A549 (cell line): ENCODE measurements at regions not wholly inside any gene's neighbourhood (a gene's known extent, or its start where the extent isn't known, plus 50 kb on each side); places are given as distances from the start of the nearest gene placed in this dataset.
"Not testable (repeated sequence)": the region's sequence is repeated elsewhere in the genome, so short reads cannot be mapped to it uniquely, and the experiment has no call there.

Experiments used
- ATAC-seq, 2 experiments: fragments of 200-7000 bp in 1 of 2; fragments of >200 bp in 1 of 2; cut with Nextera tagmentation in 1 of 2; cut with Tn5 transposase in 1 of 2; 3 replicates each; pipeline versions ENCODE4 v1.8.0 to v1.9.1; 2018 to 2020; ENCODE audit warnings: mild to moderate bottlenecking in 1 of 2, moderate library complexity in 1 of 2
- CTCF ChIA-PET: fragments of 300-600 bp; sonication (Branson Sonifier 250); formaldehyde crosslinking; extraction: SDS; loops from one replicate; lab custom pipeline; 2021; ENCODE audit warnings: antibody characterized with exemption, inconsistent platforms; lab: Yijun Ruan, JAX
- POLR2A ChIA-PET: fragments of 350-600 bp; formaldehyde crosslinking; extraction: SDS; loops from one replicate; lab custom pipeline; 2021; ENCODE audit warnings: antibody characterized with exemption, inconsistent platforms; lab: Yijun Ruan, JAX
- DNase-seq, 2 experiments: peaks; one replicate each; pipeline versions ENCODE4 v3.0.0 to v3.0.0-alpha.2; 2011 to 2016; ENCODE audit warnings: low read depth in 1 of 2, low spot score in 1 of 2
- FAIRE-seq: peaks from 2 replicates; lab custom pipeline; 2011; peaks lifted over from hg19 to GRCh38; lab: Jason Lieb, UNC
- H3K27ac ChIP-seq, 2 experiments: fragments of >200 bp; sonication (Bioruptor Twin); formaldehyde crosslinking; 3 replicates each; pipeline ENCODE4 v1.5.1; 2016 to 2017
- H3K4me1 ChIP-seq: fragments of >200 bp; sonication (Bioruptor Twin); formaldehyde crosslinking; 3 replicates; pipeline ENCODE4 v1.6.1; 2016
- H3K4me2 ChIP-seq: fragments of >200 bp; sonication (Bioruptor Twin); formaldehyde crosslinking; 3 replicates; pipeline ENCODE4 v1.6.1; 2016
- H3K4me3 ChIP-seq: fragments of >200 bp; sonication (Bioruptor Twin); formaldehyde crosslinking; 3 replicates; pipeline ENCODE4 v1.5.1; 2016
- H3K9me3 ChIP-seq: fragments of >200 bp; sonication (Bioruptor Twin); formaldehyde crosslinking; 3 replicates; pipeline ENCODE4 v1.6.1; 2016
- BHLHE40 ChIP-seq: IDR thresholded peaks from 2 replicates; pipeline ENCODE4 v1.6.1; 2012; ENCODE audit warnings: low read depth, low read length, inconsistent platforms
- CBX2 ChIP-seq: fragments of 200-600 bp; sonication (generic); IDR thresholded peaks from 2 replicates; pipeline ENCODE4 v1.6.1; 2016; ENCODE audit warnings: low read depth, mild to moderate bottlenecking, borderline replicate concordance
- CBX8 ChIP-seq: fragments of 200-600 bp; sonication (generic); IDR thresholded peaks from 2 replicates; pipeline ENCODE4 v1.6.1; 2016
- CHD4 ChIP-seq: fragments of 200-600 bp; sonication (generic); IDR thresholded peaks from 2 replicates; pipeline ENCODE4 v1.6.1; 2016; ENCODE audit warnings: antibody characterized with exemption, mild to moderate bottlenecking, borderline replicate concordance
- EHF ChIP-seq: fragments of 250-450 bp; sonication (Bioruptor Pico); IDR thresholded peaks from 2 replicates; pipeline ENCODE4 v1.5.0; 2020; ENCODE audit warnings: mild to moderate bottlenecking
- EP300 ChIP-seq, 2 experiments: fragments of >200 bp; sonication (Bioruptor Twin); formaldehyde crosslinking; IDR thresholded peaks; 2 replicates in 1 of 2; 3 replicates in 1 of 2; pipeline ENCODE4 v1.6.1; 2016 to 2017
- FOSB ChIP-seq: fragments of 250-450 bp; sonication (Bioruptor Pico); IDR thresholded peaks from 2 replicates; pipeline ENCODE4 v1.5.0; 2020; ENCODE audit warnings: mild to moderate bottlenecking, moderate library complexity
- FOSL2 ChIP-seq, 2 experiments: fragments of 450-650 bp in 1 of 2; fragments of >200 bp in 1 of 2; sonication (Bioruptor Twin) in 1 of 2; formaldehyde crosslinking; IDR thresholded peaks; 2 replicates each; pipeline versions ENCODE4 v1.5.0 to v1.6.1; 2016 to 2020; ENCODE audit warnings: mild to moderate bottlenecking in 1 of 2, moderate library complexity in 1 of 2
- FOXS1 ChIP-seq: fragments of 250-450 bp; sonication (Bioruptor Pico); IDR thresholded peaks from 2 replicates; pipeline ENCODE4 v1.5.0; 2020; ENCODE audit warnings: mild to moderate bottlenecking, moderate library complexity
- JUN ChIP-seq, 2 experiments: fragments of >200 bp; sonication (Bioruptor Twin); formaldehyde crosslinking; IDR thresholded peaks; 2 replicates in 1 of 2; 3 replicates in 1 of 2; pipeline ENCODE4 v1.6.1; 2016 to 2017
- JUNB ChIP-seq: fragments of >200 bp; sonication (Bioruptor Twin); formaldehyde crosslinking; IDR thresholded peaks from 2 replicates; pipeline ENCODE4 v1.6.1; 2016
- KDM5A ChIP-seq: fragments of 200-600 bp; sonication (generic); IDR thresholded peaks from 2 replicates; pipeline ENCODE4 v1.6.1; 2016; ENCODE audit warnings: antibody characterized with exemption, mild to moderate bottlenecking
- MAZ ChIP-seq: fragments of 150-350 bp; IDR thresholded peaks from 2 replicates; pipeline ENCODE4 v1.6.1; 2014; ENCODE audit warnings: antibody characterized with exemption, low read depth, low read length, borderline replicate concordance
- NFE2L2 ChIP-seq: fragments of 150-350 bp; conservative IDR thresholded peaks from 2 replicates; pipeline ENCODE4 v1.6.1; 2014; ENCODE audit warnings: low read length
- POLR2A ChIP-seq: IDR thresholded peaks from 2 replicates; pipeline ENCODE4 v1.6.1; 2012; ENCODE audit warnings: mild to moderate bottlenecking, low read length
- POLR2AphosphoS2 ChIP-seq: conservative IDR thresholded peaks from 2 replicates; pipeline ENCODE4 v1.6.1; 2012; ENCODE audit warnings: low read length, improper control_type of control experiment, inconsistent platforms
- RAD21 ChIP-seq, 2 experiments: fragments of >200 bp in 1 of 2; sonication (Bioruptor Twin) in 1 of 2; formaldehyde crosslinking in 1 of 2; IDR thresholded peaks in 1 of 2; conservative IDR thresholded peaks in 1 of 2; 2 replicates in 1 of 2; 3 replicates in 1 of 2; pipeline ENCODE4 v1.6.1; 2012 to 2018; ENCODE audit warnings: inconsistent platforms in 1 of 2
- RARB ChIP-seq: fragments of 250-450 bp; sonication (Bioruptor Pico); IDR thresholded peaks from 2 replicates; pipeline ENCODE4 v1.8.0; 2021; ENCODE audit warnings: mild to moderate bottlenecking, moderate library complexity
- RCOR1 ChIP-seq: fragments of 150-350 bp; IDR thresholded peaks from 2 replicates; pipeline ENCODE4 v1.6.1; 2014; ENCODE audit warnings: antibody characterized with exemption, low read length, low read depth
- RNF2 ChIP-seq: fragments of 200-600 bp; sonication (generic); IDR thresholded peaks from 2 replicates; pipeline ENCODE4 v1.6.1; 2016; ENCODE audit warnings: low read depth, mild to moderate bottlenecking, antibody characterized with exemption, moderate library complexity, borderline replicate concordance
- SMC3 ChIP-seq: fragments of >200 bp; sonication (Bioruptor Twin); formaldehyde crosslinking; IDR thresholded peaks from 3 replicates; pipeline ENCODE4 v1.6.1; 2018; ENCODE audit warnings: inconsistent platforms
- ZC3H11A ChIP-seq: fragments of 450-650 bp; IDR thresholded peaks from 2 replicates; pipeline ENCODE4 v1.6.1; 2014; ENCODE audit warnings: antibody characterized with exemption, mild to moderate bottlenecking
- ZSCAN20 ChIP-seq: fragments of 250-450 bp; sonication (Bioruptor Pico); IDR thresholded peaks from 2 replicates; pipeline ENCODE4 v1.8.0; 2022; ENCODE audit warnings: mild to moderate bottlenecking, moderate library complexity
- WGBS: methylation state at CpG from one replicate; pipeline ENCODE4 v1.1.6; 2017; ENCODE audit errors: missing lambda C conversion rate; 5-methylcytosine and 5-hydroxymethylcytosine counted together
- TF ChIP-seq, protein P1 (sequence below): fragments of >200 bp; sonication (Bioruptor Twin); formaldehyde crosslinking; IDR thresholded peaks from 3 replicates; pipeline ENCODE4 v1.5.1; 2016
- TF ChIP-seq, protein P2 (sequence below): fragments of 200-600 bp; sonication (generic); IDR thresholded peaks from 2 replicates; pipeline ENCODE4 v1.6.1; 2016; ENCODE audit warnings: antibody characterized with exemption, mild to moderate bottlenecking, moderate library complexity
- TF ChIP-seq, protein P3 (sequence below): IDR thresholded peaks from 2 replicates; pipeline ENCODE4 v1.6.1; 2012
- TF ChIP-seq, protein P4 (sequence below): IDR thresholded peaks from 2 replicates; pipeline ENCODE4 v1.6.1; 2012

DNA sequence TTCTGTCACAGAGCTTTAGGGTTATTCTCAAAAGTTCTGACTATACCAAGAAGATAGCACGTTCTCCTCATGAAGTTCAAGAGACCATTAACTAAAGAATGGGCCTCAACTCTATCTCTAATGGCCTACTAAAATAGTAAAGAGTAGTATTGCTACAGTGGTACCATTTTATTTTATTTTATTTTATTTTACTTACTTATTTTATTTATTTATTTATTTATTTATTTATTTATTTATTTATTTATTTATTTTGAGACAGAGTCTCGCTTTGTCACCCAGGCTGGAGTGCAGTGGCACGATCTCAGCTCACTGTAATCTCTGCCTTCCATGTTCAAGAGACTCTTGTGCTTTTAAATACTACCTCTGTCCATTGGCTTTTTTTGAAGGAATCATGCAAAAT, 52.5 kb upstream of the SCRG1 start:
- CTCF ChIA-PET, result interaction anchor here (0.9 kb wide), 1 partner anchor 43 kb away, joined by 3 read pairs; no protein-coding TSS in a partner anchor
- ATAC-seq, H3K27ac ChIP-seq, H3K9me3 ChIP-seq, POLR2A ChIA-PET, H3K4me3 ChIP-seq, DNase-seq, H3K4me2 ChIP-seq, FAIRE-seq, H3K4me1 ChIP-seq: not testable (repeated sequence)
- TF ChIP-seq ZC3H11A, result peak; percentile 32; the same call in 1 of the 2 replicates
- 54% methylated on average over 3 of the region's 3 CpGs for WGBS

DNA sequence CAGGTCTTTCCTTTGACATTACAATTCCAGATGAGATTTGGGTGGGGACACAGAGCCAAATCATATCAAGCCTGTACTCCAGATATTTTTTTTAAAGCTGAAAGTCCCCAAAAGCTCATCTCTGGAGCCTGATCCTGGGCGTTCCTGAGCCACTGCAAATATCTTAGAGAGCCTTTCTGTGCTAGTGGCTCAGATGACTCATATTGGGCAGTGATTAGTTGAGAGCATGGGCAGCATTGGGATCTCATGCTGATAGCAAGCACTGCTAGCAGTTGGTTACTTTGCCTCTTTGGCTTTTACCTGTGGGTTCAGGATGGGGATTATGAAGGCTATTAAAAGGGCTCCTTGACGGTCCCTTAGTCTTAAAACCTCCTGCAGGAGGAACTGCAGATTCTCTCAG, 51.4 kb upstream of the SCRG1 start:
- FAIRE-seq, result no peak
- ChIA-PET CTCF (interaction anchor here (0.9 kb wide), 1 partner anchor 44 kb away, joined by 3 read pairs; no protein-coding TSS in a partner anchor), POLR2A (interaction anchor here (0.7 kb wide), 1 partner anchor 22 kb away, joined by 3 read pairs; no protein-coding TSS in a partner anchor)
- Histone ChIP-seq H3K9me3 (no peaks in the 10 kb centered on the region), H3K4me2 (no peak overlapping the region), H3K4me3 (no peak overlapping the region), H3K27ac (no peak overlapping the region), H3K4me1 (no peaks in the 10 kb centered on the region)
- TF ChIP-seq FOSB (no peak), POLR2A (no peak), CHD4 (no peak), CBX8 (no peak), FOSL2 (IDR thresholded peaks at IDR 0.05) (no peak), FOSL2 (CRISPR knock-in tag; IDR thresholded peaks at IDR 0.05) (no peak), RCOR1 (no peak), ZSCAN20 (CRISPR knock-in tag) (no peak), JUNB (no peak), POLR2AphosphoS2 (no peak), CBX2 (no peak), MAZ (no peak), RNF2 (no peak), KDM5A (no peak), BHLHE40 (no peak)
- TF ChIP-seq, protein P1, sequence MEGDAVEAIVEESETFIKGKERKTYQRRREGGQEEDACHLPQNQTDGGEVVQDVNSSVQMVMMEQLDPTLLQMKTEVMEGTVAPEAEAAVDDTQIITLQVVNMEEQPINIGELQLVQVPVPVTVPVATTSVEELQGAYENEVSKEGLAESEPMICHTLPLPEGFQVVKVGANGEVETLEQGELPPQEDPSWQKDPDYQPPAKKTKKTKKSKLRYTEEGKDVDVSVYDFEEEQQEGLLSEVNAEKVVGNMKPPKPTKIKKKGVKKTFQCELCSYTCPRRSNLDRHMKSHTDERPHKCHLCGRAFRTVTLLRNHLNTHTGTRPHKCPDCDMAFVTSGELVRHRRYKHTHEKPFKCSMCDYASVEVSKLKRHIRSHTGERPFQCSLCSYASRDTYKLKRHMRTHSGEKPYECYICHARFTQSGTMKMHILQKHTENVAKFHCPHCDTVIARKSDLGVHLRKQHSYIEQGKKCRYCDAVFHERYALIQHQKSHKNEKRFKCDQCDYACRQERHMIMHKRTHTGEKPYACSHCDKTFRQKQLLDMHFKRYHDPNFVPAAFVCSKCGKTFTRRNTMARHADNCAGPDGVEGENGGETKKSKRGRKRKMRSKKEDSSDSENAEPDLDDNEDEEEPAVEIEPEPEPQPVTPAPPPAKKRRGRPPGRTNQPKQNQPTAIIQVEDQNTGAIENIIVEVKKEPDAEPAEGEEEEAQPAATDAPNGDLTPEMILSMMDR, result no peak
- TF ChIP-seq, protein P2, sequence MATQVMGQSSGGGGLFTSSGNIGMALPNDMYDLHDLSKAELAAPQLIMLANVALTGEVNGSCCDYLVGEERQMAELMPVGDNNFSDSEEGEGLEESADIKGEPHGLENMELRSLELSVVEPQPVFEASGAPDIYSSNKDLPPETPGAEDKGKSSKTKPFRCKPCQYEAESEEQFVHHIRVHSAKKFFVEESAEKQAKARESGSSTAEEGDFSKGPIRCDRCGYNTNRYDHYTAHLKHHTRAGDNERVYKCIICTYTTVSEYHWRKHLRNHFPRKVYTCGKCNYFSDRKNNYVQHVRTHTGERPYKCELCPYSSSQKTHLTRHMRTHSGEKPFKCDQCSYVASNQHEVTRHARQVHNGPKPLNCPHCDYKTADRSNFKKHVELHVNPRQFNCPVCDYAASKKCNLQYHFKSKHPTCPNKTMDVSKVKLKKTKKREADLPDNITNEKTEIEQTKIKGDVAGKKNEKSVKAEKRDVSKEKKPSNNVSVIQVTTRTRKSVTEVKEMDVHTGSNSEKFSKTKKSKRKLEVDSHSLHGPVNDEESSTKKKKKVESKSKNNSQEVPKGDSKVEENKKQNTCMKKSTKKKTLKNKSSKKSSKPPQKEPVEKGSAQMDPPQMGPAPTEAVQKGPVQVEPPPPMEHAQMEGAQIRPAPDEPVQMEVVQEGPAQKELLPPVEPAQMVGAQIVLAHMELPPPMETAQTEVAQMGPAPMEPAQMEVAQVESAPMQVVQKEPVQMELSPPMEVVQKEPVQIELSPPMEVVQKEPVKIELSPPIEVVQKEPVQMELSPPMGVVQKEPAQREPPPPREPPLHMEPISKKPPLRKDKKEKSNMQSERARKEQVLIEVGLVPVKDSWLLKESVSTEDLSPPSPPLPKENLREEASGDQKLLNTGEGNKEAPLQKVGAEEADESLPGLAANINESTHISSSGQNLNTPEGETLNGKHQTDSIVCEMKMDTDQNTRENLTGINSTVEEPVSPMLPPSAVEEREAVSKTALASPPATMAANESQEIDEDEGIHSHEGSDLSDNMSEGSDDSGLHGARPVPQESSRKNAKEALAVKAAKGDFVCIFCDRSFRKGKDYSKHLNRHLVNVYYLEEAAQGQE, result no peak
- TF ChIP-seq, protein P3, sequence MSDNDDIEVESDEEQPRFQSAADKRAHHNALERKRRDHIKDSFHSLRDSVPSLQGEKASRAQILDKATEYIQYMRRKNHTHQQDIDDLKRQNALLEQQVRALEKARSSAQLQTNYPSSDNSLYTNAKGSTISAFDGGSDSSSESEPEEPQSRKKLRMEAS, result no peak
- 40% methylated on average over 2 of the region's 2 CpGs for WGBS
- no peak for ATAC-seq
- DNase-seq, result no peak

DNA sequence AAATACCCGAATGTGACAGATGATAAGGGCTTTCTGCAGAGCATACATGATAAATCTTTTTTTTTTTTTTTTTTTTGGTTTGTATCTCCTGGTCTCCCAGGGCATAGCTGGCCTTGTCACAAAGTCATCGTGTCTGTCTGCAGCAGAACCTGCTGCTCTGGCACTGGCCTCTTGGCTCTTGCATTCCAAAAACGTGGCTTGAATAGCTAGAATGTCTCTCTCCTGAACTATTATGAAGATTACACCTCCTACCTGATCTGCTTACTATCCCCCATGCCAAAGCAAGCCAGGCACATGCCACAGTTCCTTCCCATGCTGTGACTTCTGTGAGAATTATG, 50.4 kb upstream of the SCRG1 start:
- POLR2A ChIA-PET, result no interaction called here
- CTCF ChIA-PET, result interaction anchor here (0.7 kb wide), 2 partner anchors 28 to 43 kb away, joined by 3 to 4 read pairs; no protein-coding TSS in a partner anchor
- Histone ChIP-seq H3K9me3 (no peaks in the 10 kb centered on the region), H3K4me1 (no peaks in the 10 kb centered on the region), H3K27ac (no peak overlapping the region), H3K4me3 (no peak overlapping the region), H3K4me2 (no peak overlapping the region)
- FAIRE-seq (no peak), DNase-seq (no peak), ATAC-seq (no peak)
- 24% methylated on average over 3 of the region's 3 CpGs for WGBS
- TF ChIP-seq CBX8 (no peak), FOXS1 (no peak), FOSB (no peak), RNF2 (no peak), EP300 (IDR thresholded peaks at IDR 0.05) (no peak), FOSL2 (IDR thresholded peaks at IDR 0.05) (no peak), FOSL2 (CRISPR knock-in tag; IDR thresholded peaks at IDR 0.05) (no peak), KDM5A (no peak), SMC3 (no peak), RARB (CRISPR knock-in tag) (no peak), RAD21 (conservative IDR thresholded peaks at IDR 0.05 in 1 of 2, IDR thresholded peaks at IDR 0.05 in 1 of 2) (no peak), JUN (IDR thresholded peaks at IDR 0.05) (no peak), EHF (no peak), JUNB (no peak), NFE2L2 (no peak)
- TF ChIP-seq, protein P1, result no peak
- TF ChIP-seq, protein P4, sequence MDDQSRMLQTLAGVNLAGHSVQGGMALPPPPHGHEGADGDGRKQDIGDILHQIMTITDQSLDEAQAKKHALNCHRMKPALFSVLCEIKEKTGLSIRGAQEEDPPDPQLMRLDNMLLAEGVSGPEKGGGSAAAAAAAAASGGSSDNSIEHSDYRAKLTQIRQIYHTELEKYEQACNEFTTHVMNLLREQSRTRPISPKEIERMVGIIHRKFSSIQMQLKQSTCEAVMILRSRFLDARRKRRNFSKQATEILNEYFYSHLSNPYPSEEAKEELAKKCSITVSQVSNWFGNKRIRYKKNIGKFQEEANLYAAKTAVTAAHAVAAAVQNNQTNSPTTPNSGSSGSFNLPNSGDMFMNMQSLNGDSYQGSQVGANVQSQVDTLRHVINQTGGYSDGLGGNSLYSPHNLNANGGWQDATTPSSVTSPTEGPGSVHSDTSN, result no peak
